ENCODE measurements at regions not wholly inside any gene's neighbourhood (a gene's known extent, or its start where the extent isn't known, plus 50 kb on each side); places are given as distances from the start of the nearest gene placed in this dataset.

GRCh38 chr5:125505115-125505514, 758.7 kb upstream of the ZNF608 start:
- intact Hi-C loops (cut with micrococcal nuclease) = no loop called here
- Mint-ChIP-seq H3K27me3 (ENCODE audit: low read depth in 2 of 2) (no peaks in the 10 kb centered on the region), H3K9me3 (peaks cover 0 to 2% of the 10 kb centered on the region in 2 donors)

GRCh38 chr5:125506124-125506523, 759.7 kb upstream of the ZNF608 start:
- ATAC-seq = no peak
- H3K27ac ChIP-seq (ENCODE audit: low read length) = no peak overlapping the region
- H3K36me3 Mint-ChIP-seq = no peaks in the 10 kb centered on the region
- no peak overlapping the region for H3K27ac Mint-ChIP-seq
- no peaks in the 10 kb centered on the region for H3K4me1 ChIP-seq (ENCODE audit: control insufficient read depth, insufficient read depth, low read length)
- TF ChIP-seq CTCF (IDR thresholded peaks at IDR 0.05) = no peak
- no peak overlapping the region for H3K4me3 ChIP-seq (ENCODE audit: low read length)
- no peaks in the 10 kb centered on the region for H3K4me1 Mint-ChIP-seq
- no peak overlapping the region for H3K4me3 Mint-ChIP-seq
- peaks cover 0 to 2% of the 10 kb centered on the region in 2 donors for H3K9me3 Mint-ChIP-seq
- no peaks in the 10 kb centered on the region for H3K27me3 ChIP-seq (ENCODE audit: control insufficient read depth, insufficient read depth, low read length)
- H3K36me3 ChIP-seq (ENCODE audit: control insufficient read depth, insufficient read depth, low read length) = no peaks in the 10 kb centered on the region
- no peaks in the 10 kb centered on the region for H3K27me3 Mint-ChIP-seq (ENCODE audit: low read depth in 2 of 2)
- H3K9me3 ChIP-seq (ENCODE audit: control insufficient read depth, insufficient read depth, low read length) = no peaks in the 10 kb centered on the region
- intact Hi-C loops (cut with micrococcal nuclease) = no loop called here
- 100% methylated on average over 1 of the region's 3 CpGs for WGBS (ENCODE audit: insufficient coverage)
- no peak for DNase-seq

More at GRCh38 chr5:125505115-125505514, 758.7 kb upstream of the ZNF608 start:
- no peak for TF ChIP-seq CTCF (IDR thresholded peaks at IDR 0.05)
- Mint-ChIP-seq H3K4me1 (no peaks in the 10 kb centered on the region), H3K36me3 (no peaks in the 10 kb centered on the region), H3K4me3 (no peak overlapping the region), H3K27ac (no peak overlapping the region)
- WGBS (ENCODE audit: insufficient coverage) = 100% methylated on average over 2 of the region's 3 CpGs
- Histone ChIP-seq H3K4me1 (ENCODE audit: control insufficient read depth, insufficient read depth, low read length) (no peaks in the 10 kb centered on the region), H3K27me3 (ENCODE audit: control insufficient read depth, insufficient read depth, low read length) (no peaks in the 10 kb centered on the region), H3K27ac (ENCODE audit: low read length) (no peak overlapping the region), H3K9me3 (ENCODE audit: control insufficient read depth, insufficient read depth, low read length) (no peaks in the 10 kb centered on the region), H3K4me3 (ENCODE audit: low read length) (no peak overlapping the region), H3K36me3 (ENCODE audit: control insufficient read depth, insufficient read depth, low read length) (no peaks in the 10 kb centered on the region)
- DNase-seq (no peak), ATAC-seq (no peak)

- no peaks in the 10 kb centered on the region for H3K27me3 Mint-ChIP-seq (ENCODE audit: low read depth in 2 of 2)
- Histone ChIP-seq H3K27ac (ENCODE audit: low read length) (no peak overlapping the region), H3K27me3 (ENCODE audit: control insufficient read depth, insufficient read depth, low read length) (no peaks in the 10 kb centered on the region), H3K36me3 (ENCODE audit: control insufficient read depth, insufficient read depth, low read length) (no peaks in the 10 kb centered on the region), H3K4me1 (ENCODE audit: control insufficient read depth, insufficient read depth, low read length) (no peaks in the 10 kb centered on the region), H3K9me3 (ENCODE audit: control insufficient read depth, insufficient read depth, low read length) (no peaks in the 10 kb centered on the region), H3K4me3 (ENCODE audit: low read length) (no peak overlapping the region)
- no peak overlapping the region for H3K4me3 Mint-ChIP-seq
- TF ChIP-seq CTCF (IDR thresholded peaks at IDR 0.05) = no peak
- DNase-seq (no peak), ATAC-seq (no peak)
- H3K9me3 Mint-ChIP-seq = peaks cover 0 to 2% of the 10 kb centered on the region in 2 donors
- H3K4me1 Mint-ChIP-seq = no peaks in the 10 kb centered on the region
- no CpG with 5 or more reads among the region's 1 CpG for WGBS (ENCODE audit: insufficient coverage)
- intact Hi-C loops (cut with micrococcal nuclease) = no loop called here
- H3K36me3 Mint-ChIP-seq = no peaks in the 10 kb centered on the region
- no peak overlapping the region for H3K27ac Mint-ChIP-seq
These were observed 761.8 kb upstream of the ZNF608 start for GRCh38 chr5:125508225-125508624.

- H3K4me3 Mint-ChIP-seq = no peak overlapping the region
- H3K27ac Mint-ChIP-seq = no peak overlapping the region
- DNase-seq = no peak
- TF ChIP-seq CTCF (IDR thresholded peaks at IDR 0.05) = no peak
- intact Hi-C loops (cut with micrococcal nuclease) = no loop called here
- Histone ChIP-seq H3K27ac (ENCODE audit: low read length) (no peak overlapping the region), H3K9me3 (ENCODE audit: control insufficient read depth, insufficient read depth, low read length) (no peaks in the 10 kb centered on the region), H3K4me1 (ENCODE audit: control insufficient read depth, insufficient read depth, low read length) (no peaks in the 10 kb centered on the region), H3K36me3 (ENCODE audit: control insufficient read depth, insufficient read depth, low read length) (no peaks in the 10 kb centered on the region), H3K27me3 (ENCODE audit: control insufficient read depth, insufficient read depth, low read length) (no peaks in the 10 kb centered on the region), H3K4me3 (ENCODE audit: low read length) (no peak overlapping the region)
- H3K4me1 Mint-ChIP-seq = no peaks in the 10 kb centered on the region
- ATAC-seq = no peak
- H3K9me3 Mint-ChIP-seq = peaks cover 0 to 2% of the 10 kb centered on the region in 2 donors
- H3K36me3 Mint-ChIP-seq = no peaks in the 10 kb centered on the region
- no peaks in the 10 kb centered on the region for H3K27me3 Mint-ChIP-seq (ENCODE audit: low read depth in 2 of 2)
These were observed 764.2 kb upstream of the ZNF608 start for GRCh38 chr5:125510651-125511050.

All from natural killer cell (primary cell).